Trophoblast cell (in vitro differentiated cells and primary cell): ENCODE measurements at regions not wholly inside any gene's neighbourhood (a gene's known extent, or its start where the extent isn't known, plus 50 kb on each side); places are given as distances from the start of the nearest gene placed in this dataset.

Experiments
- DNase-seq, 2 donors: peaks; one replicate each; pipeline ENCODE4 v3.0.0-alpha.2; 2016
- H2AFZ ChIP-seq: 2 replicates; pipeline ENCODE4 v1.6.1; 2013; ENCODE audit warnings: low read length, moderate library complexity, mild to moderate bottlenecking; ENCODE audit not compliant: insufficient read depth, poor library complexity
- H2AK5ac ChIP-seq: 2 replicates; pipeline ENCODE4 v1.6.1; 2013; ENCODE audit warnings: mild to moderate bottlenecking, low read length
- H2BK120ac ChIP-seq: 2 replicates; pipeline ENCODE4 v1.6.1; 2013; ENCODE audit warnings: low read length, mild to moderate bottlenecking, moderate library complexity; ENCODE audit not compliant: insufficient read depth, poor library complexity
- H2BK12ac ChIP-seq: 2 replicates; pipeline ENCODE4 v1.6.1; 2013; ENCODE audit warnings: mild to moderate bottlenecking, low read length, moderate library complexity
- H2BK5ac ChIP-seq: 2 replicates; pipeline ENCODE4 v1.6.1; 2013; ENCODE audit warnings: low read length, low read depth, moderate library complexity, mild to moderate bottlenecking; ENCODE audit not compliant: poor library complexity
- H3K14ac ChIP-seq: 2 replicates; pipeline ENCODE4 v1.6.1; 2013; ENCODE audit warnings: mild to moderate bottlenecking, low read length
- H3K18ac ChIP-seq: 2 replicates; pipeline ENCODE4 v1.6.1; 2013; ENCODE audit warnings: mild to moderate bottlenecking, low read length
- H3K23ac ChIP-seq: 2 replicates; pipeline ENCODE4 v1.6.1; 2013; ENCODE audit warnings: low read length
- H3K27ac ChIP-seq: 2 replicates; pipeline ENCODE4 v1.5.1; 2013; ENCODE audit warnings: low read depth, mild to moderate bottlenecking, inconsistent platforms, low read length, moderate library complexity
- H3K27me3 ChIP-seq: 2 replicates; pipeline ENCODE4 v1.6.1; 2013; ENCODE audit warnings: inconsistent platforms, mild to moderate bottlenecking, low read length, moderate library complexity; ENCODE audit not compliant: insufficient read depth
- H3K36me3 ChIP-seq, 2 experiments: 1 replicate in 1 of 2; 2 replicates in 1 of 2; pipeline ENCODE4 v1.6.1; 2013; ENCODE audit warnings: low read length in 2 of 2, mild to moderate bottlenecking in 2 of 2, moderate library complexity in 1 of 2; ENCODE audit not compliant: insufficient read depth in 2 of 2, control insufficient read depth in 1 of 2
- H3K4ac ChIP-seq: 2 replicates; pipeline ENCODE4 v1.6.1; 2013; ENCODE audit warnings: low read depth, mild to moderate bottlenecking, low read length, moderate library complexity
- H3K4me1 ChIP-seq, 2 experiments: 1 replicate in 1 of 2; 2 replicates in 1 of 2; pipeline ENCODE4 v1.6.1; 2013; ENCODE audit warnings: low read length in 2 of 2, mild to moderate bottlenecking in 2 of 2, moderate library complexity in 1 of 2; ENCODE audit not compliant: insufficient read depth in 2 of 2, control insufficient read depth in 1 of 2
- H3K4me2 ChIP-seq: 2 replicates; pipeline ENCODE4 v1.6.1; 2013; ENCODE audit warnings: inconsistent platforms, mild to moderate bottlenecking, low read length, moderate library complexity
- H3K4me3 ChIP-seq: 2 replicates; pipeline ENCODE4 v1.5.1; 2013; ENCODE audit warnings: mild to moderate bottlenecking, low read depth, low read length, inconsistent platforms
- H3K79me1 ChIP-seq: one replicate; pipeline ENCODE4 v1.6.1; 2013; ENCODE audit warnings: low read length
- H3K79me2 ChIP-seq: 2 replicates; pipeline ENCODE4 v1.6.1; 2013; ENCODE audit warnings: low read length, mild to moderate bottlenecking; ENCODE audit not compliant: control insufficient read depth, insufficient read depth, poor library complexity
- H3K9ac ChIP-seq: 2 replicates; pipeline ENCODE4 v1.6.1; 2013; ENCODE audit warnings: mild to moderate bottlenecking, low read length
- H3K9me3 ChIP-seq: 2 replicates; pipeline ENCODE4 v1.6.1; 2013; ENCODE audit warnings: low read depth, mild to moderate bottlenecking, control low read depth, inconsistent platforms, low read length; ENCODE audit not compliant: insufficient read depth
- H4K12ac ChIP-seq: 2 replicates; pipeline ENCODE4 v1.6.1; 2013; ENCODE audit warnings: low read depth, mild to moderate bottlenecking, low read length, moderate library complexity
- H4K8ac ChIP-seq: 2 replicates; pipeline ENCODE4 v1.6.1; 2013; ENCODE audit warnings: low read depth, mild to moderate bottlenecking, low read length, moderate library complexity
- H4K91ac ChIP-seq: one replicate; pipeline ENCODE4 v1.6.1; 2013; ENCODE audit warnings: low read depth, mild to moderate bottlenecking, low read length, moderate library complexity
- WGBS: extraction: QIAGEN DNeasy Blood & Tissue Kit; methylation state at CpG from one replicate; pipeline ENCODE4 v1.1.7; 2013; ENCODE audit warnings: missing lambda C conversion rate; ENCODE audit not compliant: insufficient read length, insufficient coverage; ENCODE audit errors: extremely low coverage; 5-methylcytosine and 5-hydroxymethylcytosine counted together

DNA sequence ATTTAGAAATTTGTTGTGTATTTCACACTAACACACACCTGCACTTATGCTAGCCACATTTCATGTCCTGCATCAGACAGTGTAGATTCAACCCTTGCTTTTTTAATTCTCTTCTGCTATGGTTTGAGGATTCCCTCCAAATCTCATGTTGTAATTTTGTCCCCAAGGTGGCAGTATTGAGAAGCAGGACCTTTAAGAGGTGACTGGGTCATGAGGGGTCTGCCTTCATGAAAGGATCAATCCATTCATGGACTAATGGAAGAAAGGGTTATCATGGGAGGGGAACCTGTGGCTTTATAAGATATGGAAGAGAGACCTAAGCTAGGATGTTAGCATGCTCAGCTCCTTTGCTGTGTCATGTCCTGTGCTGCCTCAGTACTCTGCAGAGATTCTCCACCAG is 1032.2 kb downstream of the CDH11 start:
- Histone ChIP-seq H4K8ac (no peak overlapping the region), H4K12ac (no peak overlapping the region), H3K27ac (no peak overlapping the region), H3K18ac (no peak overlapping the region), H2AFZ (no peak overlapping the region), H3K79me2 (no peaks in the 10 kb centered on the region), H3K9me3 (no peaks in the 10 kb centered on the region), H2BK120ac (no peak overlapping the region), H3K4me2 (no peak overlapping the region), H4K91ac (no peak overlapping the region), H3K4me3 (no peak overlapping the region), H3K14ac (no peak overlapping the region), H2BK5ac (no peak overlapping the region), H2AK5ac (no peak overlapping the region), H3K79me1 (peaks cover 2% of the 10 kb centered on the region), H3K27me3 (no peaks in the 10 kb centered on the region), H3K9ac (no peak overlapping the region), H3K4me1 (no peaks in the 10 kb centered on the region), H2BK12ac (peak overlapping the region; percentile 31), H3K36me3 (no peaks in the 10 kb centered on the region), H3K23ac (no peak overlapping the region), H3K4ac (no peak overlapping the region)
- DNase-seq = peak in 1 of 2 donors; percentile 1

DNA sequence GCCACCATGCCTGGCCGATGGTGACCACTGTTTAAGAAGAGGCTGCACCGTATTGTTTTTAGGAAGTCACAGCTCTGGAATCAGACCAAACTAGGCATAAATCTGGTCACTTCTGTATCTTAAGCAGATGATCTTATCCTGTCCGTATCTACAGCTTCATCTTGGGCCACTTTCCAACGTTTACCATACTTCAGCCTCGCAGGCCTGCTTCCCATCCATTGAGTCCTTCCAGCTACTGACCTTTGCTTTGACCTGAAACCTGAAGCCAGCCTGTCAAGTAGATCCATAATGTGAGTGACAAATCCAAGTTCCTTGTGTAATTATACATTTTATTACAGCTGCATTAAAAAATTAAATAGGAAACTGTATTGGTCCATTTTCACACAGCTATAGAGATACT is 1033.0 kb downstream of the CDH11 start:
- WGBS = no CpG with 5 or more reads among the region's 5 CpGs
- H2AK5ac ChIP-seq = no peak overlapping the region
- H3K23ac ChIP-seq = no peak overlapping the region
- peaks cover 2% of the 10 kb centered on the region for H3K79me1 ChIP-seq
- H4K8ac ChIP-seq = no peak overlapping the region
- no peaks in the 10 kb centered on the region for H3K79me2 ChIP-seq
- no peak overlapping the region for H4K91ac ChIP-seq
- no peak overlapping the region for H2BK5ac ChIP-seq
- DNase-seq = no peak
- H3K36me3 ChIP-seq = no peaks in the 10 kb centered on the region
- H3K4me3 ChIP-seq = no peak overlapping the region
- H3K4ac ChIP-seq = no peak overlapping the region
- no peaks in the 10 kb centered on the region for H3K4me1 ChIP-seq
- H2AFZ ChIP-seq = no peak overlapping the region
- H2BK120ac ChIP-seq = no peak overlapping the region
- H3K4me2 ChIP-seq = no peak overlapping the region
- no peaks in the 10 kb centered on the region for H3K27me3 ChIP-seq
- H3K27ac ChIP-seq = no peak overlapping the region
- H4K12ac ChIP-seq = no peak overlapping the region
- H3K9me3 ChIP-seq = no peaks in the 10 kb centered on the region
- H3K9ac ChIP-seq = no peak overlapping the region
- H3K14ac ChIP-seq = no peak overlapping the region
- no peak overlapping the region for H3K18ac ChIP-seq
- no peak overlapping the region for H2BK12ac ChIP-seq

DNA sequence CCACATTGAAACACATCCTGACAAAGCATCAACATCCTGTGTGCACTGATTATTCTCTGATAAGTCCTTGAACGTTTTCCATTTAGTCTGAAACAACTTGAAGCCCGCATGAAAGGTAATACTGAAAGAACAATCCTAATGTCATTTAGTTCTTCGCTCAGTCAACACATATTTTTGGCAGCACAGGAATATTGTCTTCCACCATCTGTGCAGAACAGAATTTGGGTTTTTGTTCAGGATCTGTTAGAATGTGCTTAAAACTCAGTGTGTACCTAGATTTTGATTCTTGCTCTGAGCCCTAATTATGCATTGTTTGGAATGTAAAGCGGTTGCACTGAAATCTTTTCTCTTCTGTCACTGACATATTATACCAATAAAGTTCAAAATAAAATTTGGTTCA is 1036.6 kb downstream of the CDH11 start:
- DNase-seq = no peak
- Histone ChIP-seq H2AFZ (no peak overlapping the region), H3K36me3 (no peaks in the 10 kb centered on the region), H3K4ac (no peak overlapping the region), H3K18ac (no peak overlapping the region), H3K4me2 (no peak overlapping the region), H3K4me3 (no peak overlapping the region), H4K8ac (no peak overlapping the region), H3K14ac (no peak overlapping the region), H3K9ac (no peak overlapping the region), H2AK5ac (no peak overlapping the region), H2BK120ac (no peak overlapping the region), H3K27me3 (no peaks in the 10 kb centered on the region), H3K9me3 (no peaks in the 10 kb centered on the region), H3K27ac (no peak overlapping the region), H3K79me1 (peaks cover 2% of the 10 kb centered on the region), H4K91ac (no peak overlapping the region), H3K23ac (no peak overlapping the region), H3K79me2 (no peaks in the 10 kb centered on the region), H3K4me1 (no peaks in the 10 kb centered on the region), H2BK5ac (no peak overlapping the region), H4K12ac (no peak overlapping the region), H2BK12ac (no peak overlapping the region)
- WGBS = no CpG with 5 or more reads among the region's 4 CpGs

DNA sequence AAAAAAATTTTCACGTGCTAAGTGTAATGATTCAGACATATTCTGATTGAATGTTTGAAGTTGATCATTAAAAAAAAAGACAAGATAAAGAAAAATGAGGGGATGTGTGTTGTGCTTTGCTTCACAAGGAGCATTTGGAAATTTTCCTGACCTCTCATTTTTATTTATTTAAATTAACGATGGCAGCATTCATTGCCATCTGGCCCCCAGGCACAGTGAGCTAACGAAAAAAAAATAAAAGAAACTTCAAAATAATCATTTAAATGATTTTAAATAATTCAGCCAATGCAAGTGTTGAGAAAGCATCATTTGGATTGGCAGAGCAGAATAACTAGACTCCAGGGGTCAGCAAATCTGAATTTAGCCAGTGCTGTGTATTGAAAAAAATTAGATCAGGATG is 1037.2 kb downstream of the CDH11 start:
- WGBS = no CpG with 5 or more reads among the region's 3 CpGs

More for the DNA sequence above, 1037.2 kb downstream of the CDH11 start:
- H3K14ac ChIP-seq = no peak overlapping the region
- no peak overlapping the region for H4K8ac ChIP-seq
- no peak for DNase-seq
- no peaks in the 10 kb centered on the region for H3K79me2 ChIP-seq
- H3K27ac ChIP-seq = no peak overlapping the region
- no peak overlapping the region for H2AFZ ChIP-seq
- H2BK12ac ChIP-seq = no peak overlapping the region
- H3K9ac ChIP-seq = no peak overlapping the region
- H3K4me2 ChIP-seq = no peak overlapping the region
- no peaks in the 10 kb centered on the region for H3K27me3 ChIP-seq
- no peak overlapping the region for H2BK120ac ChIP-seq
- no peaks in the 10 kb centered on the region for H3K9me3 ChIP-seq
- no peaks in the 10 kb centered on the region for H3K4me1 ChIP-seq
- no peaks in the 10 kb centered on the region for H3K36me3 ChIP-seq
- no peak overlapping the region for H4K91ac ChIP-seq
- no peak overlapping the region for H3K4ac ChIP-seq
- no peak overlapping the region for H3K23ac ChIP-seq
- H3K4me3 ChIP-seq = no peak overlapping the region
- no peak overlapping the region for H2BK5ac ChIP-seq
- H3K18ac ChIP-seq = no peak overlapping the region
- H3K79me1 ChIP-seq = peaks cover 2% of the 10 kb centered on the region
- no peak overlapping the region for H4K12ac ChIP-seq
- H2AK5ac ChIP-seq = no peak overlapping the region
